Ovary (tissue), 7 donors: ENCODE measurements at regions not wholly inside any gene's neighbourhood (a gene's known extent, or its start where the extent isn't known, plus 50 kb on each side); places are given as distances from the start of the nearest gene placed in this dataset.
A peak's percentile ranks its signal among the peaks of the same experiment; 100 is the strongest.
"Not testable (repeated sequence)": the region's sequence is repeated elsewhere in the genome, so short reads cannot be mapped to it uniquely, and the experiment has no call there.

Source experiments
- DNase-seq, 5 donors: peaks; one replicate each; pipeline ENCODE4 v3.0.0-alpha.2; 2019 to 2020
- H3K27ac ChIP-seq, 2 donors: fragments of 200-600 bp; one replicate each; pipeline versions ENCODE4 v1.5.1 to v1.8.0; 2019 to 2022
- H3K27me3 ChIP-seq: fragments of 200-600 bp; one replicate; pipeline ENCODE4 v1.8.0; 2022
- H3K36me3 ChIP-seq: fragments of 200-600 bp; sonication (generic); one replicate; pipeline ENCODE4 v1.5.1; 2019
- H3K4me1 ChIP-seq: one replicate; pipeline ENCODE4 v1.8.1; 2013; ENCODE audit warnings: mild to moderate bottlenecking, moderate library complexity; ENCODE audit not compliant: insufficient read depth
- H3K4me3 ChIP-seq: fragments of 200-600 bp; sonication (generic); one replicate; pipeline ENCODE4 v1.5.1; 2017
- H3K9me3 ChIP-seq, 2 donors: fragments of 200-600 bp in 1 of 2; sonication (generic) in 1 of 2; one replicate each; pipeline versions ENCODE4 v1.5.1 to v1.8.1; 2013 to 2019; ENCODE audit warnings: mild to moderate bottlenecking in 1 of 2, moderate library complexity in 1 of 2
- EP300 ChIP-seq: sonication (generic); formaldehyde crosslinking; IDR thresholded peaks from one replicate; pipeline ENCODE4 v1.6.1; 2017; ENCODE audit warnings: antibody characterized with exemption
- POLR2A ChIP-seq: fragments of 450-650 bp; IDR thresholded peaks from one replicate; pipeline ENCODE4 v1.6.1; 2017; ENCODE audit warnings: antibody characterized with exemption, mild to moderate bottlenecking, moderate library complexity
- WGBS, 3 donors: extraction: QIAGEN DNeasy Blood & Tissue Kit in 1 of 3; methylation state at CpG; one replicate each; pipeline versions ENCODE4 v1.1.5 to v1.1.7; 2013 to 2017; 5-methylcytosine and 5-hydroxymethylcytosine counted together
- intact Hi-C, 4 donors: fragments of 100-400 bp; cut with DNase I; formaldehyde crosslinking; loops; one replicate each; pipeline versions ENCODE4 v1.11.0 to v1.15.1; 2022 to 2023
- TF ChIP-seq, protein P1 (sequence below), 3 donors: fragments of 450-650 bp in 2 of 3; fragments of 200-600 bp in 1 of 3; IDR thresholded peaks; one replicate each; pipeline versions ENCODE4 v1.5.1 to v1.8.0; 2016 to 2022; ENCODE audit warnings: antibody characterized with exemption in 3 of 3, mild to moderate bottlenecking in 1 of 3
- donor health status: DM: no; HTN: no; CAD: no; lungs with moderate emphysema.
- donor health status: DM: no; HTN: no; CAD: no.
- donor health status: Bipolar disorder and iron deficiency.
- donor health status: DM: no; HTN: no; CAD: no.
- donor health status: DM: yes; HTN: yes; CAD: no.

DNA sequence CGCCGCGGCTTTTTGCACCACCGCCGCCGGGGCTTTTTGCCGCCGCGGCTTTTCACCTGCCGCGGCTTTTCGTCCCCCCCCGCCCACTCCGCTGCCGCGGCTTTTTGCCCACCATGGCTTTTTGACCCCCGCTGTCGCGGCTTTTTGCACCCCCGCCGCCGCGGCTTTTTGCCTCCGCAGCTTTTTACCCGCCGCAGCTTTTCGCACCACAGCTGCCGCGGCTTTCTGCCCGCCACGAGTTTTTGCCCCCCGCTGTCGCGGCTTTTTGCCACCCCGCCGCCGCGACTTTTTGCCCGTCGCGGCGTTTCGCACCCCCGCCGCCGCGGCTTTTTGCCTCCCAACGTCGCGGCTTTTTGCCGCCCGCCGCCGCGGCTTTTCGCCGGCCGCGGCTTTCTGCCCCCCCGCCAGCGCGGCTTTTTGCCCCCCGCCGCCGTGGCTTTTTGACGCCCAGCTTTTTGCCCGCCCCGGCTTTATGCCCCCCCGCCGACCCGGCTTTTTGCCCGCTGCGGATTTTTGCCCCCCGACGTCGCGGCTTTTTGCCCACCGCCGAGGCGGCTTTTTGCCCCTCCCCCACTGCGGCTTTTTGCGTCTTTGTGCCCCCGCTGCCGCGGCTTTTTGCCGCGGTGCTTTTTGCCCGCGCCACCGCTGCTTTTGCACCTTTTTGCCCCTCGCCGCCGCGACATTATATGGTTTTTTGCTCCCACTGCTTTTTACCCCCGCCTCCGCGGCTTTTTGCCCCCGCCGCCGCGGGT, 1343.6 kb downstream of the TP53TG3F start:
- intact Hi-C loops: no loop called here
- no peak overlapping the region for H3K27ac ChIP-seq
- 53 to 67% (median 57%) methylated on average over 101 of the region's 101 CpGs for WGBS, 3 donors
- no peaks in the 10 kb centered on the region for H3K27me3 ChIP-seq
- no peak overlapping the region for H3K4me3 ChIP-seq
- H3K4me1 ChIP-seq: no peaks in the 10 kb centered on the region
- TF ChIP-seq, protein P1, sequence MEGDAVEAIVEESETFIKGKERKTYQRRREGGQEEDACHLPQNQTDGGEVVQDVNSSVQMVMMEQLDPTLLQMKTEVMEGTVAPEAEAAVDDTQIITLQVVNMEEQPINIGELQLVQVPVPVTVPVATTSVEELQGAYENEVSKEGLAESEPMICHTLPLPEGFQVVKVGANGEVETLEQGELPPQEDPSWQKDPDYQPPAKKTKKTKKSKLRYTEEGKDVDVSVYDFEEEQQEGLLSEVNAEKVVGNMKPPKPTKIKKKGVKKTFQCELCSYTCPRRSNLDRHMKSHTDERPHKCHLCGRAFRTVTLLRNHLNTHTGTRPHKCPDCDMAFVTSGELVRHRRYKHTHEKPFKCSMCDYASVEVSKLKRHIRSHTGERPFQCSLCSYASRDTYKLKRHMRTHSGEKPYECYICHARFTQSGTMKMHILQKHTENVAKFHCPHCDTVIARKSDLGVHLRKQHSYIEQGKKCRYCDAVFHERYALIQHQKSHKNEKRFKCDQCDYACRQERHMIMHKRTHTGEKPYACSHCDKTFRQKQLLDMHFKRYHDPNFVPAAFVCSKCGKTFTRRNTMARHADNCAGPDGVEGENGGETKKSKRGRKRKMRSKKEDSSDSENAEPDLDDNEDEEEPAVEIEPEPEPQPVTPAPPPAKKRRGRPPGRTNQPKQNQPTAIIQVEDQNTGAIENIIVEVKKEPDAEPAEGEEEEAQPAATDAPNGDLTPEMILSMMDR (IDR thresholded peaks at IDR 0.05): no peak
- TF ChIP-seq POLR2A (no peak), EP300 (no peak)
- H3K36me3 ChIP-seq: no peaks in the 10 kb centered on the region
- DNase-seq: peak in 1 of 5 donors; percentile 10
- H3K9me3 ChIP-seq: no peaks in the 10 kb centered on the region

DNA sequence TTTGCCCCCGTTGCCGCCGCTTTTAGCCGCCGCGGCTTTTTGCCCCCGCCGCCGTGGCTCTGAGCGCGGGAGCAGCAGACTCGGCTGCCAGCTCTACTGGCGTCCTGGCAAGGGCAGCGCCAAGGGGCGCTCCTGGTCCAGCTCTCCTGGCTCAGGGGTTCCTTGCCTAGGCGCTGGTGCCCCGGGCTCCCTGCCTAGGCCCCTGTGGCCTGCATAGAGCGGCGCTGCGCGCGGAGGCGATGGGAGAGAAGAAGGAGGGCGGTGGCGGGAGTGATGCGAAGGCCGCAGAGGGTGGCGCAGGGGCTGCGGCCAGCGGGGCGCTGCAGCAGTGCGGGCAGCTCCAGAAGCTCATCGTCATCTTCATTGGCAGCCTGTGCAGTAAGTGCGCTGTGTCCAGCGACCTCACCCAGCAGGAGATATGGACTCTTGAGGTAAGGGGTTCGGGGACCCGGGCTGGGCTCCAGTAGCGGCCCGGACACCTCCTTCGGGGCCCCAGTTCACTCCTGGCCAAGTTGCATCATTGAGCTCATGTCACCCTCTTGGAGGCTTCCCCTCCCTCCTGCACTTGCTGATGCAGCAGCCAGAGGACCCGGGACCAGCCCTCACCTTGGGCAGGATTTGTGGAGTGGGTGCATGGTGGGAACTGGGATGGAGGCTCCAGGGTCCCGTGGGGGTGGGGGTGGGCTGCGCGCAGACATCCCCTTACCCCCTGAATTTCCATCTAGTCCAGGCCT, 1344.4 kb downstream of the TP53TG3F start:
- no peaks in the 10 kb centered on the region for H3K9me3 ChIP-seq
- DNase-seq: peak in 1 of 5 donors; percentile 14
- WGBS, 3 donors: 59 to 68% (median 65%) methylated on average over 40 to 44 of the region's 44 CpGs
- no peak for TF ChIP-seq POLR2A
- TF ChIP-seq, protein P1 (IDR thresholded peaks at IDR 0.05): no peak
- no peak for TF ChIP-seq EP300
- no peak overlapping the region for H3K27ac ChIP-seq
- no peaks in the 10 kb centered on the region for H3K4me1 ChIP-seq
- no peaks in the 10 kb centered on the region for H3K27me3 ChIP-seq
- H3K36me3 ChIP-seq: no peaks in the 10 kb centered on the region
- intact Hi-C loops: no loop called here
- no peak overlapping the region for H3K4me3 ChIP-seq

DNA sequence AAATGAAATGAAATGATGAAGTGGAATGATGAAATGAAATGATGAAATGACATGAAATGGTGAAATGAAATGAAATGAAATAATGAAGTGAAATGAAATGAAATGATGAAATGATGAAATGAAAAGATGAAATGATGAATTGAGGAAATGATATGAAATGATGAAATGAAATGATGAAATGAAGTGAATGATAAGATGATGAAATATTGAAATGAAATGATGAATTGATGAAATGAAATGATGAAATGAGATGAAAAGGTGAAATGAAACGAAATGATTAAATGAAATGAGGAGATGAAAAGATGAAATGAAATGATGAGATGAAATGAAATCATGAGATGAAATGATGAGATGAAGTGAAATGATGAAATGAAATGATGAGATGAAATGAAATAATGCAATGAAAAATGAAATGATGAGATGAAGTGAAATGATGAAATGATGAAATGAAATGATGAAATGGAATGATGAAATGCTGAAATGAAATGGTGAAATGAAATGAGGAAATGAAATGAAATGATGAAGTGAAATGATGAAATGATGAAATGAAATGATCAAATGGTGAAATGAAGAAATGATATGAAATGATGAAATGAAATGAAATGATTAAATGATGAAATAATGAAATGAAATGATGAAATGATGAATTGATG, 1347.7 kb downstream of the TP53TG3F start:
- WGBS, 3 donors: 26 to 40% (median 39%) methylated on average over 1 of the region's 1 CpG
- H3K36me3 ChIP-seq, H3K27ac ChIP-seq, H3K4me3 ChIP-seq, H3K27me3 ChIP-seq, H3K4me1 ChIP-seq, H3K9me3 ChIP-seq, intact Hi-C loops, DNase-seq: not testable (repeated sequence)

DNA sequence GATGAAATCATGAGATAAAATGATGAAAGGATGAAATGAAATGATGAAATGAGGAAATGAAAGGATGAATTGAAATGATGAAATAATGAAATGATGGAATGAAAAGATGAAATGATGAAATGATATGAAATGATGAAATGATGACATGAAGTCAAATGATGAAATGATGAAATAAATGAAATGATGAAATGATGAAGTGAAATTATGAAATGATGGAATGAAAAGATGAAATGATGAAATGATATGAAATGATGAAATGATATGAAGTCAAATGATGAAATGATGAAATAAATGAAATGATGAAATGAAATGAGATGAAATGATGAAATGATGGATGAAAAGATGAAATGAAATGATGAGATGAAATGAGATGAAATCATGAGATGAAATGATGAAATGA, 1348.4 kb downstream of the TP53TG3F start:
- H3K4me1 ChIP-seq, H3K9me3 ChIP-seq, intact Hi-C loops, H3K27ac ChIP-seq, H3K36me3 ChIP-seq, DNase-seq, H3K4me3 ChIP-seq, H3K27me3 ChIP-seq: not testable (repeated sequence)

DNA sequence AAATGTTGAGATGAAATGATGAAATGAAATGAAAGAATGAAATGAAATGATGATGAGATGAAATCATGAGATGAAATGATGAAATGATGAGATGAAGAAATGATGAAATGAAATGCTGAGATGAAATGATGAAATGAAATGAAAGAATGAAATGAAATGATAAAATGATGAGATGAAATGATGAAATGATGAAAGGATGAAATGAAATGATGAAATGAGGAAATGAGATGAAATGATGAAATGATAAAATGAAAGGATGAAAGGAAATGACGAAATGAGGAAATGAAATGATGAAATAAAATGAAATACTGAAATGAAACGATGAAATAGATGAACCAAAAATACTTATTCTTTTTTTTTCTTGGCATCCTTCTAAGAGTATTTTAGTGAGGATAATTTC, 1349.1 kb downstream of the TP53TG3F start:
- WGBS, 3 donors: 31 to 36% (median 33%) methylated on average over 2 of the region's 2 CpGs
- H3K4me3 ChIP-seq, H3K27ac ChIP-seq, H3K27me3 ChIP-seq, DNase-seq, H3K4me1 ChIP-seq, intact Hi-C loops, H3K9me3 ChIP-seq, H3K36me3 ChIP-seq: not testable (repeated sequence)
